CD4-positive, alpha-beta T cell (primary cell): ENCODE measurements at regions not wholly inside any gene's neighbourhood (a gene's known extent, or its start where the extent isn't known, plus 50 kb on each side); places are given as distances from the start of the nearest gene placed in this dataset.

Experiments used
- ATAC-seq: fragments of 200-7000 bp; cut with Tn5 transposase; one replicate; pipeline ENCODE4 v1.10.0; 2022; ENCODE audit warnings: mild to moderate bottlenecking; ENCODE audit not compliant: poor library complexity
- CTCF ChIA-PET: fragments of 350-600 bp; sonication (Branson Sonifier 250); formaldehyde crosslinking; loops from one replicate; lab custom pipeline; 2021; ENCODE audit warnings: antibody characterized with exemption, inconsistent platforms; lab: Charles Lee
- POLR2A ChIA-PET: fragments of 350-600 bp; sonication (Branson Sonifier 250); formaldehyde crosslinking; loops from one replicate; lab custom pipeline; 2021; ENCODE audit warnings: antibody characterized with exemption, inconsistent platforms; lab: Charles Lee
- DNase-seq, 14 experiments: peaks; one replicate each; pipeline ENCODE4 v3.0.0-alpha.2; 2013 to 2020; ENCODE audit warnings: mixed read lengths in 2 of 14
- H3K27ac ChIP-seq, 2 donors: one replicate each; pipeline versions ENCODE4 v1.5.1 to v1.7.0; 2013; ENCODE audit warnings: low read length in 2 of 2, low read depth in 1 of 2, mild to moderate bottlenecking in 1 of 2
- H3K27me3 ChIP-seq, 2 experiments: 1 replicate in 1 of 2; 2 replicates in 1 of 2; pipeline versions ENCODE4 v1.6.1 to v1.7.0; 2013; ENCODE audit warnings: low read length in 2 of 2, control low read depth in 1 of 2, mild to moderate bottlenecking in 1 of 2, moderate library complexity in 1 of 2; ENCODE audit not compliant: insufficient read depth in 2 of 2, control insufficient read depth in 1 of 2
- H3K36me3 ChIP-seq: one replicate; pipeline ENCODE4 v1.6.1; 2013; ENCODE audit warnings: low read length, control low read depth; ENCODE audit not compliant: insufficient read depth
- H3K4me1 ChIP-seq: one replicate; pipeline ENCODE4 v1.6.1; 2013; ENCODE audit warnings: low read length, control low read depth; ENCODE audit not compliant: insufficient read depth
- H3K4me3 ChIP-seq: one replicate; pipeline ENCODE4 v1.5.1; 2013; ENCODE audit warnings: mild to moderate bottlenecking, low read length, moderate library complexity
- H3K9me3 ChIP-seq, 2 experiments: 1 replicate in 1 of 2; 2 replicates in 1 of 2; pipeline versions ENCODE4 v1.6.1 to v1.7.0; 2013; ENCODE audit warnings: low read length in 2 of 2, mild to moderate bottlenecking in 2 of 2, control low read depth in 1 of 2, moderate library complexity in 1 of 2; ENCODE audit not compliant: control insufficient read depth in 1 of 2, insufficient read depth in 1 of 2
- H3K27ac Mint-ChIP-seq: one replicate; pipeline ENCODE4 v1.8.0; 2020; ENCODE audit warnings: mixed read lengths
- H3K27me3 Mint-ChIP-seq: one replicate; pipeline ENCODE4 v1.8.0; 2021; ENCODE audit warnings: mixed read lengths
- H3K36me3 Mint-ChIP-seq: one replicate; pipeline ENCODE4 v1.8.0; 2021; ENCODE audit warnings: low read depth, mixed read lengths
- H3K4me1 Mint-ChIP-seq: one replicate; pipeline ENCODE4 v1.8.0; 2021; ENCODE audit warnings: low read depth, mixed read lengths
- H3K4me3 Mint-ChIP-seq: one replicate; pipeline ENCODE4 v1.8.0; 2020; ENCODE audit warnings: mild to moderate bottlenecking, mixed read lengths
- H3K9me3 Mint-ChIP-seq: one replicate; pipeline ENCODE4 v1.8.0; 2020; ENCODE audit warnings: mixed read lengths
- intact Hi-C, 2 experiments: fragments of 100-400 bp; cut with DNase I in 1 of 2; cut with micrococcal nuclease in 1 of 2; formaldehyde crosslinking; loops; one replicate each; pipeline versions ENCODE4 v1.15.1 to v1.9.0; 2023 to 2025; cut with DNase I, micrococcal nuclease
- TF ChIP-seq, protein P1 (sequence below): fragments of 200-600 bp; IDR thresholded peaks from one replicate; pipeline ENCODE4 v1.8.0; 2022; ENCODE audit warnings: antibody characterized with exemption, mild to moderate bottlenecking

GRCh38 chr2:173468266-173468793, 113.7 kb downstream of the CDCA7 start:
- ATAC-seq (no peak), DNase-seq (no peak)
- Histone ChIP-seq H3K4me3 (no peak overlapping the region), H3K27ac (no peak overlapping the region), H3K27me3 (peaks cover 0 to 2% of the 10 kb centered on the region in 2 experiments), H3K9me3 (peaks cover 0 to 3% of the 10 kb centered on the region in 2 experiments), H3K4me1 (no peaks in the 10 kb centered on the region), H3K36me3 (no peaks in the 10 kb centered on the region)
- H3K4me1 Mint-ChIP-seq, result no peaks in the 10 kb centered on the region
- H3K4me3 Mint-ChIP-seq, result no peak overlapping the region
- TF ChIP-seq, protein P1, sequence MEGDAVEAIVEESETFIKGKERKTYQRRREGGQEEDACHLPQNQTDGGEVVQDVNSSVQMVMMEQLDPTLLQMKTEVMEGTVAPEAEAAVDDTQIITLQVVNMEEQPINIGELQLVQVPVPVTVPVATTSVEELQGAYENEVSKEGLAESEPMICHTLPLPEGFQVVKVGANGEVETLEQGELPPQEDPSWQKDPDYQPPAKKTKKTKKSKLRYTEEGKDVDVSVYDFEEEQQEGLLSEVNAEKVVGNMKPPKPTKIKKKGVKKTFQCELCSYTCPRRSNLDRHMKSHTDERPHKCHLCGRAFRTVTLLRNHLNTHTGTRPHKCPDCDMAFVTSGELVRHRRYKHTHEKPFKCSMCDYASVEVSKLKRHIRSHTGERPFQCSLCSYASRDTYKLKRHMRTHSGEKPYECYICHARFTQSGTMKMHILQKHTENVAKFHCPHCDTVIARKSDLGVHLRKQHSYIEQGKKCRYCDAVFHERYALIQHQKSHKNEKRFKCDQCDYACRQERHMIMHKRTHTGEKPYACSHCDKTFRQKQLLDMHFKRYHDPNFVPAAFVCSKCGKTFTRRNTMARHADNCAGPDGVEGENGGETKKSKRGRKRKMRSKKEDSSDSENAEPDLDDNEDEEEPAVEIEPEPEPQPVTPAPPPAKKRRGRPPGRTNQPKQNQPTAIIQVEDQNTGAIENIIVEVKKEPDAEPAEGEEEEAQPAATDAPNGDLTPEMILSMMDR, result no peak
- H3K9me3 Mint-ChIP-seq, result peaks cover 4% of the 10 kb centered on the region
- no peak overlapping the region for H3K27ac Mint-ChIP-seq
- POLR2A ChIA-PET, result no interaction called here
- H3K36me3 Mint-ChIP-seq, result no peaks in the 10 kb centered on the region
- no peaks in the 10 kb centered on the region for H3K27me3 Mint-ChIP-seq
- CTCF ChIA-PET, result no interaction called here
- intact Hi-C loops, result no loop called here

DNA sequence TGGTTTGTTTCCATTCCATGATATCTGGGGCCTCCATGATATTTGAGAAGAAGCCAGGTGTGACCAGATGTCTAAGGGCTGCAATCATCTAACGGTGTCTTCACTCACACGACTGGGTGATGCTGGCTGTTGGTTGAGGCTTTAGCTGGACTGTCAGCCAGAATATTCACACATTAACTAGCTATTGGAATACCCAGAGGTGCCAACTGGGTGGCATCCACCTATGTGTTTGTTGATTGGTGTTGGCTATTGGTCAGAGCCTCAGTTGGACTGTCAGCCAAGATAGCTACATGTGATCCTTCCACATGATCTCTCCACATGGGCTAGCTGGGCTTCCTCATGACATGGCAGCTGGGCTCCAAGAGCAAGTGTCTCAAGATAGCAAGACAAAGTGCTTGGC, 117.4 kb downstream of the CDCA7 start:
- no peak overlapping the region for H3K27ac ChIP-seq

DNA sequence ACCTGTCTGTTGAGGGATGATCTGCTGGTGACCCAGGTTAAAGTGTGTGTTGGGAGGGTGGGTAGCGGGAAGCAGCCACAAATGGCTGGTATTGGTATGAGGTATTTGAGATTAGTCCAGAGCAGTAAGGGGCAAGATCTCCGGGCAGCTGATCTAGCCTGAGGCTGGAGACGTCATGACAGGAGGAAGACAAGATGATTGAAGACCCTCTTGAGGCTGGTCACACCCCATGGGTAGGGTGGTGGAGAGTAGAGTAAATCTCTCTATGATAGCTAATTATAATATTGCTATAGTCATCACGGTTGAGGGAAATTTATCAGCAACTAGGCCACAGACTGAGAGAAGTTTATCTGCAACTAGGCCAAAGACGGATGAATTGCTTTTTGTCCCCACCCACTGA, 128.5 kb downstream of the CDCA7 start:
- ChIA-PET CTCF (interaction anchor here (1.0 kb wide), 1 partner anchor 9 kb away, joined by 3 read pairs; no protein-coding TSS in a partner anchor), POLR2A (no interaction called here)
- Histone ChIP-seq H3K27ac (no peak overlapping the region), H3K36me3 (no peaks in the 10 kb centered on the region), H3K27me3 (no peaks in the 10 kb centered on the region), H3K4me1 (no peaks in the 10 kb centered on the region), H3K4me3 (no peak overlapping the region), H3K9me3 (no peaks in the 10 kb centered on the region)
- no peaks in the 10 kb centered on the region for H3K36me3 Mint-ChIP-seq
- no peaks in the 10 kb centered on the region for H3K4me1 Mint-ChIP-seq
- DNase-seq (no peak), ATAC-seq (no peak)
- no peaks in the 10 kb centered on the region for H3K9me3 Mint-ChIP-seq
- no peak overlapping the region for H3K27ac Mint-ChIP-seq
- H3K4me3 Mint-ChIP-seq, result no peak overlapping the region
- TF ChIP-seq, protein P1, result no peak
- intact Hi-C loops, result no loop called here
- no peaks in the 10 kb centered on the region for H3K27me3 Mint-ChIP-seq

More for the DNA sequence above, 117.4 kb downstream of the CDCA7 start:
- Histone ChIP-seq H3K9me3 (no peaks in the 10 kb centered on the region), H3K36me3 (no peaks in the 10 kb centered on the region), H3K4me1 (no peaks in the 10 kb centered on the region), H3K4me3 (no peak overlapping the region), H3K27me3 (peaks cover 0 to 2% of the 10 kb centered on the region in 2 experiments)
- H3K4me3 Mint-ChIP-seq, result no peak overlapping the region
- ChIA-PET POLR2A (no interaction called here), CTCF (no interaction called here)
- H3K27ac Mint-ChIP-seq, result no peak overlapping the region
- peaks cover 6% of the 10 kb centered on the region for H3K27me3 Mint-ChIP-seq
- ATAC-seq (no peak), DNase-seq (no peak)
- H3K9me3 Mint-ChIP-seq, result peaks cover 4% of the 10 kb centered on the region
- TF ChIP-seq, protein P1, result no peak
- H3K36me3 Mint-ChIP-seq, result no peaks in the 10 kb centered on the region
- no peaks in the 10 kb centered on the region for H3K4me1 Mint-ChIP-seq
- intact Hi-C loops, result no loop called here
